HG03139 (cell line): ENCODE measurements at regions not wholly inside any gene's neighbourhood (a gene's known extent, or its start where the extent isn't known, plus 50 kb on each side); places are given as distances from the start of the nearest gene placed in this dataset.
"Not testable (repeated sequence)": the region's sequence is repeated elsewhere in the genome, so short reads cannot be mapped to it uniquely, and the experiment has no call there.

Source experiments
- ATAC-seq: cut with Tn5 transposase; IDR thresholded peaks from one replicate; pipeline ENCODE4 v1.9.1; 2021; ENCODE audit not compliant: unreplicated experiment

GRCh38 chr9:82763656-82764055, 299.3 kb downstream of the RASEF start:
- ATAC-seq: no peak

GRCh38 chr9:82764061-82764668, 298.8 kb downstream of the RASEF start:
- no peak for ATAC-seq

DNA sequence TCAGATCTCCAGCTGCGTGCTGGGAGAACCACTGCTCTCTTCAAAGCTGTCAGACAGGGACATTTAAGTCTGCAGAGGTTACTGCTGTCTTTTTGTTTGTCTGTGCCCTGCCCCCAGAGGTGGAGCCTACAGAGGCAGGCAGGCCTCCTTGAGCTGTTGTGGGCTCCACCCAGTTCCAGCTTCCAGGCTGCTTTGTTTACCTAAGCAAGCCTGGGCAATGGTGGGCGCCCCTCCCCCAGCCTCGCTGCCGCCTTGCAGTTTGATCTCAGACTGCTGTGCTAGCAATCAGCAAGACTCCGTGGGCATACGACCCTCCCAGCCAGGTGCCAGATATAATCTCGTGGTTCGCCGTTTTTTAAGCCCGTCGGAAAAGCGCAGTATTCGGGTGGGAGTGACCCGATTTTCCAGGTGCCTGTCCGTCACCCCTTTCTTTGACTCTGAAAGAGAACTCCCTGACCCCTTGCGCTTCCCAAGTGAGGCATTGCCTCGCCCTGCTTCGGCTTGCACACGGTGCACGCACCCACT, 288.2 kb downstream of the RASEF start:
- not testable (repeated sequence) for ATAC-seq

DNA sequence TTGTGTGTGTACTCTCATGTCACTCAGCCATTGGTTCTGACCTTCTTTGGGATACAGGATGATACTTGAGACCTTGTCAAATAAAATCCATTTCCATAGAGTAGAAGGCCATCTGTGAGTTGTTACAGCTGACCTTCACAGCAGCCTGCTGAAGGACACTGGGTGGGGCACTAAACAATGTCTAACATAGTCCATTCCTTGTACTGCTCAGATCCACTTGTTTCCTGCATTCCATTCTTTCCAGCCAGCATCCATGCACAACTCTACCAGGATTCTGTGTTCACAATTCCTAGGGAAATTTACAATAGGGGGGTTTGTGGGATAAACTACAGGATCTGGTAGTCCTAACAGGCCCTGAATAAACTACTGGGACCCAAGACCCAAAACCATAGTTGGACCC, 286.4 kb downstream of the RASEF start:
- no peak for ATAC-seq

GRCh38 chr9:82777366-82777765, 285.6 kb downstream of the RASEF start:
- no peak for ATAC-seq

DNA sequence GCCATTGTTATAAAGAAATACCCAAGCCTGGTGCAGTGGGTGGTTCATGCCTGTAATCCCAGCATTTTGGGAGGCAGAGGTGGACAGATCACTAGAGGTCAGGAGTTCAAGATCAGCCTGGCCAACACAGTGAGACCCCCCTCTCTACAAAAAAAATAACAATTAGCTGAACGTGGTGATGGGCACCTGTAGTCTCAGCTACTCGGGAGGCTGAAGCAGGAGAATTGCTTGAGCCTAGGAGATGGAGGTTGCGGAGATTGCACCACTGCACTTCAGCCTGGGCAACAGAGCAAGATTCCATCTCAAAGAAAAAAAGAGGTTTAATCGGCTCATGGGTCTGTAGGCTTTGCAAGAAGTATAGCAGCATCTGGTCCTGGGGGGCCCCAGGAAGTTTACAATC, 284.0 kb downstream of the RASEF start:
- ATAC-seq: not testable (repeated sequence)

DNA sequence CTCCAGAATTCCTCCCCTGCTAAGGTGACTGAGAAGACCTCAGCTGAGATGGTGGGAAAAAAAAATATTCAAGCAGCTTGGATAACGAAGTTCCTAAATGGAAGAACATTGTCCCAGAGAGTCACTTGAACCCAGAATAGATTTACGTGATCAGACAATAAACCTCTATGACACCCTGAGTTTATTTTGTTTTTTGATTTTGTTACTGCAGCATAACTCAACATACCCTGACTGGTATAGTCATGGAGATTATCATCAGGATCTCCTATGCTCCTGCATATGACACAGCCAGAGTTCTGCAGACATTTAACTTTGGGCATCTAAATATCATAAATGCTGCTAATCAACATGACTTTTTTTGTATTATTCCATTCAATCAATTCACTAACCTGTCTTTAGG, 282.9 kb downstream of the RASEF start:
- ATAC-seq: no peak

DNA sequence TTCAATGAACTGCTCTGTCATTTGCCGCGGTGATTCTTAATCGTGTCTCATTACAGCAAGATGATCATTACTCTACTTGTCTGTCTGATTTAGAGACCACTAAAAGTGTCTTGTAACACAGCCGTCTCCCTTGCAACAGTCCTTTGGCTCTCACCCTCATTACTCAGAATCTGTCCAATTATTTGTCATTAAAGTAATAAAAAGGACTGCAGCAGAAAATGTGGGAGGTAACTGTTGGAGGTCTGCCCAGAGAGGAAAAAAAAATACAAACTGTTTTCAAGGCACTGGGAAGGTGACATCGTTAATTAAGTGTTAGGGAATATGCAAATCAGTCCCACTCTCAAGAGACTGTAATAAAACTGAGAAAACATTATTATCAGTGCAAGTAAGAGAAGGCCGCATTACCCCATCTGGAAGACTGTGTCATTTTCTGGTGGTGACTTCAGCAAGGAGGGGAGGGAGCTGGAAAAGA, 281.0 kb downstream of the RASEF start:
- ATAC-seq: no peak

GRCh38 chr9:82783045-82783444, 279.9 kb downstream of the RASEF start:
- ATAC-seq: no peak

DNA sequence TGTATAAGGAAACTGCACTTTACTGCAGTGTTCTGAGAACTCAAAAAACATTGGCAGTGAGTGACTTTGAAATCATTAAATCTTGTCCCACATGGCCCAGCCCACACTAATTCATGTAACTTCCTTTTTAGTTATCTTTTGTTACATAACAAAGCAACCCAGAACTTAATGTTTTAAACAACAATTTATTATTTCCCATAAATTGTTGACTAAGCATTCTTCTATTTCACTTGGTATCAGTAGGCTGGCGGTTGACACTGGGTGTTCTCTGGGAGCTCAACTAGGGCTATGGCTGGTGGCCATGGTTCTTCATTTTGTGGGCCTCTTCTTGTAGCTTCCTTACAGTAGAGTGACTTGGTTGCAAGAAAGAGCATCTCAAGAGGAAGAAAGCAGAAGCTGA, 278.4 kb downstream of the RASEF start:
- no peak for ATAC-seq

GRCh38 chr9:82789155-82789824, 273.7 kb downstream of the RASEF start:
- ATAC-seq: no peak

DNA sequence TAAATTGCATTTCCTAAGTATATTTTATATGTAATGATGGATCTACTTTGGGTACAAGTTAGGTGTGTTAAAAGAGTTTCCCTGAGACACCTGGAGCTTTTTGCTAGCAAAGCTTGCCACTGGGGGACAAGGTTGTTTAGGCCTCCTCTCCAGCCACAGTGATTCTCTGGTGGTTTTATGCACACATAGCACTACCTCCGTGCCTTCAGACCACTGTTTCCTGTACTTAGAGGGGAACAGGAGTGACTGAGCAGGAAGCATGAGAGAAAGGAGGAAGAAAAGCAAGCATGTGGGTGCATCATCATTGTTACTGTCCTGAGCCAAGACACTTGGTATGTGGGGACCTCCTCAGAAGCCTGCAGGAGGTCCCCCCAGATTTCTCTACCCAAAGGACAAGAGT, 272.1 kb downstream of the RASEF start:
- ATAC-seq: no peak

GRCh38 chr9:82791692-82792091, 271.2 kb downstream of the RASEF start:
- ATAC-seq: no peak

- ATAC-seq: no peak
These were observed 265.4 kb downstream of the RASEF start for GRCh38 chr9:82797534-82797933.

DNA sequence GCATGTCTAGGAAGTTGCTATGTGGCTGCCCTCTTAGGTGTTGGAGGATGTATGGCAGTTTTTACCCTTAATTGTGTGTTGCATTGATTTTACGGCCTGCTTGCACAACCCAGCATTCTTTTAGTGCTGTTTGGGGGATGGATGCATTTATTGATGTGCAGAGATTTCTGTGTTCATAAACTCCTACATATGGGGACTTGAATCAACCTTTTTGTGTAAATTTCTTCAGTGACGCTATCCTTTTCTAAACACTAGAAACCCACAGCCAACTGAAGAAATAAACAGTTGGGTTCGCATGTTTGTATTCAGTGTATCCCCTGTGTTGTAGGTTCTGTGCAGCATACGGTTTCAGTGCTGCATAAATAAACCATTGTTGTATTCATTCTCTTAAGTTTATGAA, 263.7 kb downstream of the RASEF start:
- no peak for ATAC-seq

GRCh38 chr9:82805027-82805426, 257.9 kb downstream of the RASEF start:
- no peak for ATAC-seq

DNA sequence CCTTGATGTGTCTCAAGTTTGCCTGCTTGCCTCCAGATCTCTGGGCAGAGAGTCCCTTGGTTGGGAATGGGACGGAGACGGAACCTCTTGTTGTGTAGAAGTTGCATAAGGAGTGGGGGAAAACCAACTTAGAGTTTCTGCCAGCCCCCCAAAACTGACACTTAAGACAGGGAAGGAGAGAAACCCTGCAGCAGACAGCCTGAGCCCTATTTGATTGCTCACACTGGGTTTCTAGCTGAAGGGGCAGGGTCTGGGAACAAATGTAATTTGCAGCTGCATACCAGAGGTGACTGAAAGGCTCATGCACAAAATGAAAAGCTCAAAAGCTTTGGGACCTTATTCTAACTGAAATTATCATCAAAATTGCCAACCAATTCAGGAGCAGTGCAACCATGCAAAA, 254.5 kb downstream of the RASEF start:
- no peak for ATAC-seq

GRCh38 chr9:82810915-82811314, 252.0 kb downstream of the RASEF start:
- no peak for ATAC-seq

DNA sequence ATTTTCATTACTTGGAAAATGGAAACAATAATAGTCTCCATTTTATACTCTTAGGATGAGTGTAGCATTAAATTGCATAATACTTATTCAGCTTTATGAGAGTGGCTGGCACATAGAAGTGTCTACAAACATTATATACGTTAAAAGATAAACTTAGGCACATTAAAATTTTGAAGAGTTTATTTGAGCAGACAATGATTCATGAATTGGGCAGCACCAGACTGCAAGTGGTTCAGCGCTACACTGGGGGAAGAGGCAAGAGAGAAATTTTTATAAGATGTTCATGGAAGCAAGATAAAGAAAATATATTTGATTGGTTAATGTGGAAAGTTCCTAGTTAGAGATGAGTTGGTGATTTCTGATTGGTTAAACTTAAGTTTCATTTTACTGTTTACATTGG, 243.7 kb downstream of the RASEF start:
- ATAC-seq: no peak

GRCh38 chr9:82820186-82820585, 242.8 kb downstream of the RASEF start:
- no peak for ATAC-seq

DNA sequence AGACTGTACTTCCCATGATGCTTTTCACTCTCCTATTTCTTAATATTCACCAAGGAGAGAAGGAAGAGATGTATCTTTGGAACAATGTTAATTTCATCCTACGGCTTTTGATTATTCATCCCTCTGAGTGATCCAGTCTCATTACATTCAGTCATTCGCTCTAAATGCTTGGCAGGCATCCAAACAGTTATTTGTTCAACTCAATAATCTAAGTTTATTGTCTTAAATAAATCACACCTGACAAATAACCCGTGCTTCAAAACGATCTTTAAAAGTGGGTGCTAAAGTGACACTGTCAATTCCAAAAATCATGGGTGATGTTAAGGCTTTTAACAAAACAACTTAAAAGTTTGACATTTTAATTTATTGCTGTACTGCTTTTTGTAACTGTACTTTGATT, 233.1 kb downstream of the RASEF start:
- ATAC-seq: no peak

- no peak for ATAC-seq
These were observed 197.4 kb downstream of the RASEF start for GRCh38 chr9:82865524-82865923.
